ENCODE measurements at regions not wholly inside any gene's neighbourhood (a gene's known extent, or its start where the extent isn't known, plus 50 kb on each side); places are given as distances from the start of the nearest gene placed in this dataset.

DNA sequence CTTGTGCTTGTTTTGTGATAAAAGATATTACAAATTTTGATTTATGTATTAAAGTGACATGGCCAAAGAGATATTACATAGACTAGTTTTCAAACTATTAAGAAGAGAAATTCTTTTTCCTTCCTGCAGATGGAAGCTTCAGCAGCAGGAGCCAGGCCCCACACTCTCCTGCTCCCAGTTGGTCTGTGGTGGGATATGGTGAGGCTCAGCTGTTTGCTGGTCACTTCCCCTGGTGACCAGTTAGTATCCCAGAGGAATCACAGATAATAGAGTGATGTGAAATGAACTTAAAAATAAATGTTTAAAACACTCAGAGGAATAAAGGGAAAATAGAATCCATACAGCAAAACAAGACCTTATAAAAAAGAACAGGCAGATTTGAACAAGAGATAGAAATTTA, 154.7 kb downstream of the KTN1 start:
- no peak for DNase-seq

DNA sequence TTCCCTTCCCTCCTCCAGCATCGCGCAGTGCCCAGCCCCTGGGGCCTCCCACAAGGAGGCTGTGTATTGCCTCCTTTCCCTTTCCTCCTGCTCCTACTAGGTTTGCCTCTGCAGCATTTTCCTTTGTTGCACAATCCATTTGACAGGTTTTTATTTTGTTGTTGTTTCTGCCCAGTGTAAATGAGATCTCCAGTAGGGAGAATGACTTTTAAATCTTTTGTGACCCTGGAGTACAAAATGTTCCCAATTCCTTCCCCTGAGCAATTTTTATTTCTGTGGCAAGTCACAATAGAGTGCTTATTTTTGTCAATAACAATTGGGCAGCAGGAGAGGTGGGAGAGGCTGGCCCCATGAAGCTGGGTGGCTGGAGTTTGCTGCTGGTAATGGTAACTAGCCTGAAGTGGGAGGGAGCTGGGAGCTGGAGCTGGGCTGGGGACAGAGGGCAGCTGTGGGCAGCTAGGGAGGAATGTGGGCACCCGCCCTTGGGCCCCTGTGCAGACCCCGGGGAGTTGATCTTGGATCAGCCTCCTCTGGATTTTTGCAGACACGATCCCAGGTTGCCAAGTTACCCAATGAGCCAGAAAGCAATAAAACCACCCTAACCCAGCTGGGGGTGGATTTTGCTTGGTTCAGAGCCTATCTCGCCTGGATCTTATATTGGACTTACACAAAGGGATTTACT, 160.1 kb downstream of the KTN1 start:
- no peak for DNase-seq

DNA sequence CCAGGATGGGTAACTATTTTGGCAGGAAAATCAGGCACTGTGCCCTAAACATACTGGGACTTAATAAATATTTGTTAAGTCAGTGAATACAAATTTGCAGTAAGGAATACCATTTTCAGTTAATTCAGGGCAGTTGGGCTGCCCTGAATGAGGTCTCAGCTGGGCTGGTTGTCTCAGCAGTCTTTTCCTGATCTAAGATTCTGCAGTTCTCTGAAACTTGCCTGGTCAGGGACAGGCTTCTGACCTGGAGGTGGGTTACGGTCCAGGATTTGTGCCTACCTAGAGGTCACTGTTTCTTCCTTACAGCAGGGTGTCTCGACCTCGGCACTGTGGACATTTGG, 160.6 kb downstream of the KTN1 start:
- DNase-seq: no peak

DNA sequence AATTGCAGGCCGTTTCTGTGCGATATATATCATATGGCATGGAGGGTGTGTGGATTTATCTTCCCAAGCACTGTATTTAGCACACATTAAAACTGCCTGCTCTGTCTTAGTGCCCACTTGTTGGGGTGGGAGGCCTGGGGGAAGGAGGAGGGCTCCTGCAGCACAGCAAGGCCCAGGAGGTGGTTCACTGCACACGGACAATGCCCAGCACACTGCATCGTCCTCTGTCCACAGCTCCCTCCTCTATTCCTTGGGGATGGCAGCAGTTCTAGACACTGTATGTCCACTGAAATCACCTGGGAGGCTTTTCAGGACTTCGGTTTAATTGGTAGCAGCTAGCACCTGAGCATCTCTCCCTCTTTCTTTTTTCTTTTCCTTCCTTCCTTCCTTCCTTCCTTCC, 161.2 kb downstream of the KTN1 start:
- no peak for DNase-seq

DNA sequence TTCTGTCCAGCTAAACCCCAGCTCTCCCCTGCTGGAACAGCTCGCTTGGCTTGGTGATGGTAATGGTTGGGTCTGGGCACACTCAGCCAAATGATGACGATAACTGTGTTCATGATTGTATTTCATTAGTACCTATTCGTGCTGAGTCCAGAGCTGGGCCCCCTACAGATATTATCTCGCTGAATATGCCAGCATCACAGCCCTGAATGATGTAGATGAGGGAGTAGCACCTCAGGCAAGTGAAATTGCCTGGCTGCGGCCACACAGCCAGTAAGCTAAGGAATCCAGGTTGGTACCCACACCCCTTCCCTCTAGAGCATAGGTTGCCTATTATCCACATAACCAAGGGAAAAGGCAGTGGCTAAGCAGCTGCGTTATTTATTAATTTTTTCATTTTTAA, 163.5 kb downstream of the KTN1 start:
- no peak for DNase-seq

DNA sequence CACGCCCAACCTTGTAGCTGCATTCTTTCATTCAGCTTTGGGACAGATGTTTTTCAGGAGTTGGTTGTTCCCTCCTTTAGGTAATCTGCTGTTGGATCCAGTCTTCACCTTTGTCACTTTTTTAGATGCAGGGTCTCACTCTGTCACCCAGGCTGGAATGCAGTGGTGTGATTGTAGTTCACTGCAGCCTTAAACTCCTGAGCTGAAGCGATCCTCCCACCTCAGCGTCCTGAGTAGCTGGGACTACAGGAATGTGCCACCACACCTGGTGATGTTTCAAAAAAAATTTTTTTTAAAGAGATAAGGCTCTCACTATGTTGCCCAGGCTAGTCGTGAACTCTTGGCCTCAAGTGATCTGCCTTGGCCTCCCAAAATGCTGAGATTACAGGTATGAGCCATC, 164.3 kb downstream of the KTN1 start:
- no peak for DNase-seq

DNA sequence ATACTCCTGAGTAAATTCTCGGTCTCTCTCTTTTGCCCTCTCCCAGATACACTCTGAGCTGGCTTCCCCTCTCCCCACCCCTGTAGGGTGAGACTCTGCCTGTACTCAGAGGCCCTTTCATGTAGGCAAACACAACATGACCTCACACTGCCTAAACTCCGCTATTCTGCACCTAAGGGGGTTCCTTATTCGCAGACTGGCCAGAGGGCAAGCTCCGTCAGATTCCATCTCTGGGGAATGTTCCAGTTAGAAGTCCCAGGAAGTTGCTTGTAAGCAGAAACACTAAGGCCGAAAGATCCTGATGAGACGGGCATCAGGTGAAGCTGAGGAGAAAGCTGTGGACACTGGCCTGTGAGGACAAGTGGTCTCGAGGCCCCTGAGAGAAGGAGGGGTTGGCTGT, 165.9 kb downstream of the KTN1 start:
- no peak for DNase-seq

DNA sequence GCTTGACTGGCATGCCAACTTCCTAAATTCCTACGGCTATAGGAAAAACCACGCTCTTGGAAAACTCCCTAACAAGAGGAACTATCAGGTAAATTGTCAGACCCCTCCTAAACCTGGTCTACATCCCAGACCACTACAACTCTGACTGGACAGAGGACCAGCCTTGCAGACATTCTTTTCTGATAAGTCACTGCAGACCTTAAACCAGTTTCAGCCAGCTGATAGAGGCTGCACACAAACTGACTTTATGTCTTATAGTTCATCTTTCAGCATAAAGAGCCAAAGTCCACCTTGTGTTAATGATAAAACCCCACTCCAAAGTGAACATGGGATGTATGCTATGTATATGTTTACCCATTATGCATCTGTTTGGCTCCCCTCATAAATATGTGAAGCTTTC, 166.6 kb downstream of the KTN1 start:
- DNase-seq: no peak

DNA sequence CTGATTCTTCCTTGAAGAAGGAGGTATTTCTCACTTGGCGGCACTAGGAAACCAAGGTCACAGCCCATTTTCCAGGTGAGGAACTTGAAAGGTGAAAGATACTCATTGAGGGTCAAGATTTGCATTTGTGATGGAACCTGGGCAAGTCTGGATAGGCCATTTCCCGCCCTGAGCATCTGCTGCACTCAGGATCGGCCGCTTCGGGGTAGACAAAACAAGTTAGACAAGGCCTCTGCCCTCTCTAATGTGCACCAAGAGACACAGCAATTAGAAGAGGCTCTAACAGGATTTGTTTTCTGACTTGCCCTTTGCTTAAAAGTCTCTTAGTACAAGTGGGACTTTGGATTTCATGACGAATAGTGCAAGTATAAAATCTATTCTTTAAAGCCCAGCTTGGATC, 167.2 kb downstream of the KTN1 start:
- DNase-seq: no peak

DNA sequence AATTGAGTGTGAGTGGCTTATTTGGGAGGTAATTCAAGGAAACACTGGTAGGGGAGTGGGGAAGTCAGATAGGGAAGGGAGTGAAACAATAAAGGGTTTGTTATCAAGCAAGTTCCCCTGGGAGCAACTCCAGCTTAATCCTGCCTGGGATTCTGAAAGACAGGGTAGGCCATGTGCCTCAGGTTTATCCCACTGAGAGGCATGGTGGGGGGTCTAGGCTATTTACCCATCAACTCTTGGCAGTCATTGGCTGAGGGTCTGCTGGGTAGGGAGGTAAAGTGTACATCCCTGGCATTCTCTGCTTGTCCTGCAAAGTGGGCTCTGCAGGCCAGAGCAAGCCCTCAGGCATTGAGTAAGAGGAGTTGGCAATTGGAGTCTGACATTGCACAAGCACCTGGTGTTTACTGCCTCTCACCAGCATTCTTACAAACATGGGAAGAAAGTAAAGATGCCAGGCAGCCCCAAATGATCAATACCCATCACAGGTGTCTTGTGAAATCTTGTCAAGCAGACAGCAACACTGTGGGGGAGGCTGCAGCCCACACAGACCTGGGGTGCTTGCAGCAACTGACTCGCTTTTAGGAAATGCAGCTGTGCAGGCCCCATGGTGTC, 169.3 kb downstream of the KTN1 start:
- no peak for DNase-seq

DNA sequence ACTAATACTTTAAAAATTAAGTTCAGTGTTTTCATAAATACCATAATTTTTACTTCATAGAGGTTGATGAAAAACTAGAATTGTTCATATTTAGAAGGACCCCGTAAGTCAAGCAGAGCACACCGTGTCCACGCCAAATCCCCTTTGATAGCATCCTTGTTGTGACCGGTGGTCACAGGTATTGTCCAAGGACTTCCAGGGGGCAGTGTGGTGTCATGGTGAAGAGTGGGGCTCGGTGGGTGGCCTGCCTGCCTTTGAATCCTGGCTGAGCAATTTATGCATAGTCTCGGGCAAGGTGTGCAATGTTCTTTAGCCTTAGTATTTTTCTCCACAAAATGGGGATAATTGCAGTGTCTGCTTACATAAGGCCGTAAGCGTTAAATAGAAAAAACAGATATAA, 169.9 kb downstream of the KTN1 start:
- no peak for DNase-seq

DNA sequence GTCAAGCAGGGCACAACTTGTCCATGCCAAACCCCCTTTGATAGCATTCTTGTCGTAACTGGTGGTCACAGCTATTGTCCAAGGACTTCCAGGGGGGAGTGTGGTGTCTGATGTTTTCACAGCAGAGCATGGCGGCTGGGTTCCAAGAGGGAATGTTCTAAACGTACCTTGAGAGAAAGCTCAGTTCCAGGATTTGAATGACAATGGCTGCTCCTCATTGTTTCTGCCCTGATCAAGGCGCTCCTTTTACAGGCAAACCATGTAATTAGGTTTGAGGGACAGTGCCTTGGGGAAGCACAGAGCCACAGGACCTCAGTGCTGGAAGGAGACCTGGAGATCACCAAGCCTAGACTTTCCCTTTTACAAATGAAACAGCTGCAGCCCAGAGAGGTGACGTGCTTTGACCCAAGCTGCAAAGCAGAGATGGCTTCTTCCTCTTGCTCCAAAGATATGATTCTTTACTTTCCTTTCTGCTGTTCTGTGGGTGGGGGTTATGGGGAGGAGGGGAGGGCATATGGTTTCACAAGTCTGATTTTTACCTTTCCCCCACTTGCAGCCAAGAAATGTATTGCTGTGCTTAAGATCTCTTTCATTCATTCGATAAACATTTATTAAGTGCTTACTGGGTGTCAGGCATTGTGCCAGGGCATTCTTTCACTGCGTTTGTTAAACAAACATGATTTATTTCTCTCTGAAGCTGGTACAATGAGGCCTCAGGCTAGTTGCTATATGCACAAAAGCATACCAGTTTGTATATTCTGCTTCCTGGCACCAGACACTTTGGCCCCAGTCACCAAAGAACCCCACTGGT, 172.8 kb downstream of the KTN1 start:
- DNase-seq: no peak

DNA sequence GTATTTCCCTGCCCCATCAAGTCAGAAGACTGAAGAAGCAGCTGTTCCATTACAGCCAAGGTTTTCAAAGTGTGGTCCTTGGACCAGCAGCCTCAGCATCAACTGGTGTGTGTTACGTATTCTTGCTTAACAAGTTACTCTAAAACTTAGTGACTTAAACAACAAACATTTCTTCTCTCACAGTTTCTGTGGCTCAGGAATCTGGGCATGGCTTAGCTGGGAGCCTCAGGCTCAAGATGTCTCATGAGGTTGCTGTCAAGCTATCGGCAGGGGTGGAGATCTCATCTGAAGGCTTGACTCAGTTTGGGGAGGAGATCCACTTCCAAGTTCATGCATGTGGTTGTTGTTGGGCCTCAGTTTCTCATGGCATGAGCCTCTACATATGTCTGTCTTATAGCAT, 174.5 kb downstream of the KTN1 start:
- DNase-seq: no peak

DNA sequence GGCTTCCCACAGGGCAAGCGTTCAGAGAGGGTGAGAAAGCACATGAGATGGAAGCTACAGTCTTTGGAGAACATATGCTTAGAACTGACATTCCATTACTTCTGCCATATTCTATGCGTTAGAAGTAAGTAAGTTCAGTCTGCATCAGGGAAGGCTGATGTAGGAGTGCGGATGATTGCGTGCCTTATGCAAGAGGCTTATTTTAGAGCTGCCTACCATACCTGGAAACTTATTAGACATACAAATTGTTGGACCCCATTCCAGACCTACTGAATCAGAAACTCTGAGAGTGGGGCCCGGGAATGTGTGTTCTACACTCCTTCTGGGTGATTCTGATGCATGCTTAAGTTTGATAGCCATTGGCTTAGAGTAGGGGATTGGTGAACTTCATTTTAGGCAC, 174.9 kb downstream of the KTN1 start:
- no peak for DNase-seq

DNA sequence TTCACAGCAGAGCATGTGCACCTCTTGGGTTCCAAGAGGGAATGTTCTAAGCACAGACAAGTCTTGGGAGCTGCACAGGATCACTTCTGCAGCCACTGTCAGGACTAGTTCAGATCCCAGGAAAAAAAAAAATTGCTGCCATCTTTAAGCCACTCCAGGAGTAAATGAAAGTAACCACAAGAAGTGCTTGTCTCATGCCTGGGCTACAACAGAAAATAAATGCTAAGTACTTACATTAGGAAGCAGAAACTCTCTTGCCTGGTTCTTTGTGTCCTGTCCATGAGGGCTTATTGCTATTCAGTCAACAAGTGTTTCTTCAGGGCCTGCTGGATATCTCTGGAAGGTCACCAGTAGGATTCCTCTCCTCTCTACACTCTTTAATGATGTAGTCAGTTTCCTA, 176.1 kb downstream of the KTN1 start:
- DNase-seq: no peak

DNA sequence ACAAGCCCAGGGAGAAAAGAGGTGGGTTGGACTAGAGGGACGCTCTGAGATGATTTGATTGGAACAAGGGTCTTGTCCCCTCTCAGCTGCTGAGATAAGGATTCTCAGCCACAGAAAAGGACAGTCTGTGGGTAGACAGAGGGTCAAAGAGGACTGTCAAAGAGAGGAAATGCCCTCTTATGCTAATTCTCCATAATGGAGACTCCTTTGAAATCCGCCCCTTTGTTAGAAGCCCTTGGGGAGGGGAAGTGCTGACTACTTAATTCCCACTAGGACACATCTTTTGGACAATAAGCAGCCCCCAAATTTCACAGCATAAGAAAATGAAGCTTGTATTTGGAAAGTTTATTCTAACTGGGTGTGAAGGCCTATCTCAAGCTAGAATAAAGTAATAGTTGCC, 176.6 kb downstream of the KTN1 start:
- no peak for DNase-seq

DNA sequence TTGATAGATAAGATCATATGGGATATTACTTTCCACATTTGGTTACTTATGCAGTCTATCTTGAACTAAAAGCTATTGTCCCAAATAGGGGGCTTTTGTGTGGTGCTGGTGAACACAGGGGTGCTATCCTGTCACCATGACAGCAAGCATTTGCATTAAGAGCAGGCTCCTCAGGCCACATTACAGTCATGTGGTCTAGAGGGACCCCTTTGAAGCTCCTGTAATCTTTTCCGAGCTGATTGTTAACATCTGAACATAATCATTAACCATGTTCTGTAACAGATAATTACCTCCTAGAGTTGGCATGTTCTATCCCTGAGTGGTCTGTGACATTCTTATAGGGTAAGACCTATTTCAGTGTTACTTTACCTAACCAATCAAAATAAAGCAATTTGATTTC, 178.8 kb downstream of the KTN1 start:
- DNase-seq: no peak

DNA sequence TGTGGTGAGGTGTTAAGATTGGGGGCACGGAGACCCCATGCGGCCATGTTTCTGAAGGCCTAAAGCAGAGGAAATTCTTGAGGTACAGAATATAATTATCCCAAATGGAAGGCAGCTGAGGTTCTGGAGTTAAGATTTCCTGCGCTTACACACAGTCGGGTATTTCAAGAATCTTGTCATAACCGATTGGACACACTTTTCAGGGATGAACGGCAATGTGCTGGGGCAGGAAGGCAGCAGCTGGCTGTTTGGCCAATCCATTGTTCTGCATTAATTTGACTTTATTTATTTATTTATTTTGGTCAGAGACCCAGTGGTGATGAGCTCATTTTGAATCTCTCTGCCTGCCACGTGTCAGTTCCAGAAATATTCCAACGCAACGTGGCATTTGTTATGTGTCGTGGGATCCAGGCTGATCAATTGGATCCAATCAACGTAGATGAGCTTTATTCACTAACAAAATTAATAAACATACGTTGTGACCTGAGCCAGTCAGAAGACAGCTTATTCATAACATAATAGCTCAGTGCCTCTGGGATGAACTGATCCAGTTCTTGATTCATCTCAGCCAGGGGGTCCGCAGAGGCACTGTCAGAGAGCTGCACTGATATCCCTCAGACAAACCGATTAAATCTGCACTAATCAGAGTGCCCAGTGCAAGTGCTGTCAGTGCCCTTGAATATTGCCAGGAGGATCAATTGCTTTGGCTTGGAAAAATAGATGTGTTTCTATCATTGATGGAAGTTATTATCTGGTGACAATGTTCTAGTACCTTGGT, 181.0 kb downstream of the KTN1 start:
- DNase-seq: no peak

DNA sequence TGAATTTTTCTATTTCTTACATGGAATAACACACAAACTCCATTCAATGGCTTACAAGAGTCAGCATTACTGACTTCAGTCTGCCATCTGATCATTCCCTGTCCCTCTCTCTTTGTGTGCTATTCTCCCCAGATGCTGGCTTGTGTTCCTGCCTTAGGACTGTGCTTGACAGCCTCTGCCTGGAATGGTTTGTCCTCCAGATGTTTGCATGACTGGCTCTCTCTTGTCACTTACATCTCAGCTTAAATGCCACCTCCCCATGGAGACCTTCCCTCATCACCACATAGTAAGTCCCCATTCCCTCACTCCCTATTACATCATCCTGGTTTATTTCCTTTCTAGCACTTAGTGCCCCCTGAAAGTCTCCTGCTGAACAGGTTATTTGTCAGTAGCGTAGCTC, 181.6 kb downstream of the KTN1 start:
- DNase-seq: no peak

DNA sequence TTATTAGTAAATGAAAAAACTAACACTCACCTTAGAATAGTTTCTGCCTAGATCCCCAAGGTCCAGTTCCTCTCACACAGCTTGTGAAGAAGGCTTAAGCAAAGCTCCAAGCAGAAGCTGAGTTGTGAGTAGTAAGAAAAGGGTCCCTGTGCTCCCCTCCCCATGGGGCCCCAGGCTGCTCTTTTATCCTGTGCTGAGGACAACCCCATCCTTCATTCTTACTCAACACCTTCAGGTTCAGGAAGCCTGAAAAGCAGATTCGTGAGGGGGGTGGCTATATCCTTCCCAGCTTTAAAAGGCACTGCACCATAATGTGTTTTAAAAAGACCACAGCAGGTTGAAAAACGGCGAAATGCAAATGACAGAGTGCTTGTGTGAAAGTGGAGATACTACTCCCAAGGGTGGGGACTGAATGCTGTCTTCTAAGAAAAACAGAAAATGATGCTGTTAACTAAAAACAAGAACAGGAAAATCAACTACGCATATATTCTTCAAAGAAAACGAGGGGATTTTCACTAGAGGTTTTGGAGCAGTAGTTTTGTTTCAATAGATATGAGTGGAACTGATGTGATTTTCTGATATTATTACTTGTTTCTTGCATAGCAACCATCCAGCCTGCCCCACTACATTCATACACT, 182.7 kb downstream of the KTN1 start:
- DNase-seq: peak; percentile 41

DNA sequence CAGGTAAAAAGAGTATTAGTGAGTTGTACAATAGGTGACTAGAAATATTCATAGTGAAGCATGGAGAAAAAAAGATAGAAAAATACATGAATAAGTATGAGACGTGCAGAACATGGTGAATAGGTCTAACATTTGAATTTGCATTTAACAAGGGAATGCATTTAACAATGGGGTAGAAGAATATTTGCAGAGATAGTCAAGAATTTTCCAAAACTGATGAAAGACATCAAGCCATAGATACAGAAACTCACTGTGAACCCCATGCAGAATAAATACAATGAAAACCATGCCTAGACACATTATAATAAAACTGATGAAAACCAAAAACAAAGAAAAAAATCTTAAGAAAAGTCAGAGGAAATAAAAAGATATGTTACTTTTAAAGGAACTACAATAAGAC, 184.8 kb downstream of the KTN1 start:
- no peak for DNase-seq

DNA sequence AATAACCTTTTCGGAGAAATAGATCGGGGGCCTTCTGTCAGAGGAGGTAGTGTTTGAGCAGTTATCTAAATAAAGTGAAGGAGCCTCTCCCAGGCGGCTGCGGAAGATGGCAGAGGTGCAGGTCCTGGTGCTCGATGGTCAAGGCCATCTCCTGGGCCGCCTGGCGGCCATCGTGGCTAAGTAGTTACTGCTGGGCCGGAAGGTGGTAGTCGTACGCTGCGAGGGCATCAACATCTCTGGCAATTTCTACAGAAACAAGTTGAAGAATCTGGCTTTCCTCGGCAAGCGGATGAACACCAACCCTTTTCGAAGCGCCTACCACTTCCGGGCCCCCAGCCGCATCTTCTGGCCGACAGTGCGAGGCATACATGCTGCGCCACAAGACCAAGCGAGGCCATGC, 186.1 kb downstream of the KTN1 start:
- no peak for DNase-seq

DNA sequence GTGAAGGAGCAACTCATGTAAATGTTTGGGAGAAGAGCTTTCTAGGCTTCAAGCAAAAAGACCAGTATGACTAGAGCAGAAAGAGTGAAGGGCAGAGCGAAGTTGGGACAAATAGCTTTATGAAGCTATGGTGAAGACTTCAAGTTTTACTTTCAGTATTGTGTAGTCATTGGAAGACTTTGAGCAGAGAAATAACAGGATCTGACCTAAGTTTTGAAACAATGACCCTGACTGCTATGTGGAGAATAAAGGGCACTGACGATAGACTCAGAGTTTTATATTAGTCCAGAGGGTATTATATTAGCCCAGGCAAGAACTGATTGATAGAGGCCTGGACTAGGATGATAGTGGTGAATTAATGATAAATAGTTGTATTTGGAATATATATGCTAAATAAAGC, 187.3 kb downstream of the KTN1 start:
- DNase-seq: no peak
